ENCODE measurements at regions not wholly inside any gene's neighbourhood (a gene's known extent, or its start where the extent isn't known, plus 50 kb on each side); places are given as distances from the start of the nearest gene placed in this dataset.

DNA sequence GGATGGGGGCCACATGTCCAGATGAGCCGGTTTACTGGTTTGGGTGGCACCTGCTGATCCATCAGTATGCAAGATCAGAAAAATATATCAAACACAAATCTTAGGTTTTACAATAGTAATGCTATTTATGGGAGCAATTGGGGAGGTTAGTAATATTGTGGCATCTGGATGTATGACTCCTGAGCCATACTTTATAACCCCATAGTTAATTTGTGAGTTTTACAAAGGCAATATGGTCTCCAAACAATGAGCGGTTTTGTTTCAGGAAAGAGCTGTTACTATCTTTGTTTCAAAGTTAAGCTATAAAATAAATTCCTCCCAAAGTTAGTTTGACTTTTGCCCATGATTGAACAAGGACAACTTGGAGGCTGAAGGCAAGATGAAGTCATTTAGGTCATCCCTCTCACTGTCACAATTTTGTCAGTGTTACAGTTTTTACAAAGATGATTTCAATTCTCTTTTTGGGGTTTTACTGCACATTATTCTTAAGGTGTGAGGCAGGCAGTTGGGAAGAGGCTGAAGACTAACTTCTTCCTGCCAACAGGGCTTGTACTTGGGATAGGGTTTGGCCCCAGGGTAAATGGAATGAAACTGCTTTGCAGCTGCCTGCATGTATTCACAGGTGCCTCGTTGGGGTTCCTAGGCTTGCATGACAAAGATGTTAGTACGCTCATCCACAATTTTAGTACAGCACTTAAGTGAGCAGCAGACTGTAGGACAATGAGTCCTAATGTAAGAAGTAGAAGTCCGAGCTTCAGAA lies 296.6 kb upstream of the NDN start:
- WGBS (ENCODE audit: insufficient coverage, low coverage, low lambda C conversion rate, missing lambda C conversion rate): 43% methylated on average over 5 of the region's 5 CpGs
- ATAC-seq (no peak), DNase-seq (no peak)
- TF ChIP-seq CTCF (IDR thresholded peaks at IDR 0.05) (no peak), POLR2A (IDR thresholded peaks at IDR 0.05) (no peak)
- Histone ChIP-seq H3K4me1 (no peaks in the 10 kb centered on the region), H3K9me3 (no peaks in the 10 kb centered on the region), H3K4me3 (no peak overlapping the region), H3K36me3 (no peaks in the 10 kb centered on the region), H3K27me3 (no peaks in the 10 kb centered on the region), H3K27ac (no peak overlapping the region)
- intact Hi-C loops (cut with DNase I): no loop called here

DNA sequence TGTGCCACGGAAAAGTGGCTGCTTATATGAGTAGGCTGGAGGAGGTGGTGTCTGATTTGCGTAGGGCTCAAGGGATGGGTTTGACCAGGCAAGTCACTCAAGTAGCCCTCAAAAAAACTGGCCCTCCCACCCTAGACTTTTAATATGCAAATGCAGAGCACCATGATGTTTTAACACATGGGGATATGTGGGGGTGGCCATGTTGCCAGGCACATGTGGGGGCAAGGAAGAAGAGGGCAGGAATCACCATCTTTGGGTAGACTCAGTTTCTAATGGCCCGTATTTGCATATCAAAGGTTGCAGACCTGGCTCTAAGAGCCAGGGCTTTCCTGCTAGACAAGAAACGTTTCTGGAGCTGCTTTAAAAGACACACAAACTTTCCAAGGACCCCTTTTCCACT lies 307.2 kb upstream of the NDN start:
- Histone ChIP-seq H3K9me3 (no peaks in the 10 kb centered on the region), H3K27me3 (no peaks in the 10 kb centered on the region), H3K4me3 (no peak overlapping the region), H3K4me1 (no peaks in the 10 kb centered on the region), H3K36me3 (no peaks in the 10 kb centered on the region), H3K27ac (no peak overlapping the region)
- intact Hi-C loops (cut with DNase I): no loop called here
- no peak for DNase-seq
- WGBS (ENCODE audit: insufficient coverage, low coverage, low lambda C conversion rate, missing lambda C conversion rate): 56% methylated on average over 4 of the region's 4 CpGs
- no peak for TF ChIP-seq CTCF (IDR thresholded peaks at IDR 0.05)
- TF ChIP-seq POLR2A (IDR thresholded peaks at IDR 0.05): no peak
- ATAC-seq: no peak

GRCh38 chr15:23998056-23998455 lies 311.0 kb upstream of the NDN start:
- Histone ChIP-seq H3K27ac (no peak overlapping the region), H3K9me3 (no peaks in the 10 kb centered on the region), H3K4me3 (no peak overlapping the region), H3K36me3 (no peaks in the 10 kb centered on the region), H3K27me3 (no peaks in the 10 kb centered on the region), H3K4me1 (no peaks in the 10 kb centered on the region)
- ATAC-seq (no peak), DNase-seq (no peak)
- TF ChIP-seq POLR2A (IDR thresholded peaks at IDR 0.05): no peak
- no peak for TF ChIP-seq CTCF (IDR thresholded peaks at IDR 0.05)
- WGBS (ENCODE audit: insufficient coverage, low coverage, low lambda C conversion rate, missing lambda C conversion rate): 18% methylated on average over 1 of the region's 1 CpG
- intact Hi-C loops (cut with DNase I): no loop called here

- no peak overlapping the region for H3K27ac ChIP-seq
- no peaks in the 10 kb centered on the region for H3K27me3 ChIP-seq
- no peaks in the 10 kb centered on the region for H3K9me3 ChIP-seq
- no peak overlapping the region for H3K4me3 ChIP-seq
- no peak for TF ChIP-seq POLR2A (IDR thresholded peaks at IDR 0.05)
- ATAC-seq: no peak
- H3K4me1 ChIP-seq: no peaks in the 10 kb centered on the region
- no peak for DNase-seq
- WGBS (ENCODE audit: insufficient coverage, low coverage, low lambda C conversion rate, missing lambda C conversion rate): 17% methylated on average over 1 of the region's 1 CpG
- H3K36me3 ChIP-seq: no peaks in the 10 kb centered on the region
- intact Hi-C loops (cut with DNase I): no loop called here
These were observed 321.4 kb upstream of the NDN start for GRCh38 chr15:24008476-24008875.

- no peaks in the 10 kb centered on the region for H3K4me1 ChIP-seq
- TF ChIP-seq CTCF (IDR thresholded peaks at IDR 0.05) (no peak), POLR2A (IDR thresholded peaks at IDR 0.05) (no peak)
- 33% methylated on average over 1 of the region's 1 CpG for WGBS (ENCODE audit: insufficient coverage, low coverage, low lambda C conversion rate, missing lambda C conversion rate)
- no peak overlapping the region for H3K27ac ChIP-seq
- H3K36me3 ChIP-seq: no peaks in the 10 kb centered on the region
- DNase-seq (no peak), ATAC-seq (no peak)
- intact Hi-C loops (cut with DNase I): no loop called here
- no peak overlapping the region for H3K4me3 ChIP-seq
- H3K27me3 ChIP-seq: no peaks in the 10 kb centered on the region
- no peaks in the 10 kb centered on the region for H3K9me3 ChIP-seq
These were observed 330.4 kb upstream of the NDN start for GRCh38 chr15:24017470-24017869.

Measured in right lobe of liver (tissue), 6 donors.